HG03196 (cell line): ENCODE measurements at regions not wholly inside any gene's neighbourhood (a gene's known extent, or its start where the extent isn't known, plus 50 kb on each side); places are given as distances from the start of the nearest gene placed in this dataset.

Source experiments
- ATAC-seq: cut with Tn5 transposase; IDR thresholded peaks from one replicate; pipeline ENCODE4 v1.9.1; 2021; ENCODE audit not compliant: unreplicated experiment

DNA sequence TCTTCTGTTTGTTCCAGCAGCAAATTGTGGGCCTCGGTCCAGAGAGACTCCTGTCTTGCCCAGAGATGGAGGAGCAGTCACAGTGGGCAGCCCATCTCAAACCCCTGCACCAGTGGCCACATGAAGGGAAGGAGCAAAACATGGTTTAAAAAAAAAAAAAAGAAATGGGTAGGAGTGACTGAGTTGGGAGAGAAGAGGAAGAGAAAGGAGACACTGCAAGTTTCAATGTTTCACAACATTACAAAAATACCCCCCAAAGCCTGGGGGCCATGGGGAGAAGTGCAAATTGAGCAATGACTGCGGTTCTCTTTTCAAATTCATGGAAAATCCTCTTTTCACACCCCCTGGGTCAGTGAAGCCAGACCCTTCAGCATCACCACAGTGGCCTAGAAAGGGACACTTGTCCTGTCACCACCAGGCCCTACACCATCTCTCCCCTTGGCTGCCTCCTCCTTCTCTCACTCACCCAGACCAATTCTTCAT lies 117.1 kb downstream of the ZFP36L2 start:
- ATAC-seq, result no peak

DNA sequence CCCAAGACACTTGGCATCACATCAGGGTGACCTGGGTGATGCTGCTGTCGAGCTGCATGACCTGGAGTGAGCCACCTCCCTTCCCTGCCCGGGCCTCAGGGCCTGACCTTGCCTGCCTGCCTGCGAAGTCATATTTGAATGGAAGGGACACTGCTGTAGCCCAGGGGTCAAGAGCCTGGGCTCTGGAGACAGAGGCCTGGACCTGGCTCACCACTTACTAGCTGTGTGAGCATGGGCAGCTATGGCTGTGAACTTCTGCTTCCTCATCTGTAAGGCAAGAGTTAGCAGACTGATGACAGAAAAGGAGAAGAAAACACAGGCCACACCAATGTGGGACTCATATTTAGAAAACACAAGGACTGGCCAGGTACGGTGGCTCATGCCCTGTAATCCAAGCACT lies 118.7 kb downstream of the ZFP36L2 start:
- ATAC-seq, result no peak

DNA sequence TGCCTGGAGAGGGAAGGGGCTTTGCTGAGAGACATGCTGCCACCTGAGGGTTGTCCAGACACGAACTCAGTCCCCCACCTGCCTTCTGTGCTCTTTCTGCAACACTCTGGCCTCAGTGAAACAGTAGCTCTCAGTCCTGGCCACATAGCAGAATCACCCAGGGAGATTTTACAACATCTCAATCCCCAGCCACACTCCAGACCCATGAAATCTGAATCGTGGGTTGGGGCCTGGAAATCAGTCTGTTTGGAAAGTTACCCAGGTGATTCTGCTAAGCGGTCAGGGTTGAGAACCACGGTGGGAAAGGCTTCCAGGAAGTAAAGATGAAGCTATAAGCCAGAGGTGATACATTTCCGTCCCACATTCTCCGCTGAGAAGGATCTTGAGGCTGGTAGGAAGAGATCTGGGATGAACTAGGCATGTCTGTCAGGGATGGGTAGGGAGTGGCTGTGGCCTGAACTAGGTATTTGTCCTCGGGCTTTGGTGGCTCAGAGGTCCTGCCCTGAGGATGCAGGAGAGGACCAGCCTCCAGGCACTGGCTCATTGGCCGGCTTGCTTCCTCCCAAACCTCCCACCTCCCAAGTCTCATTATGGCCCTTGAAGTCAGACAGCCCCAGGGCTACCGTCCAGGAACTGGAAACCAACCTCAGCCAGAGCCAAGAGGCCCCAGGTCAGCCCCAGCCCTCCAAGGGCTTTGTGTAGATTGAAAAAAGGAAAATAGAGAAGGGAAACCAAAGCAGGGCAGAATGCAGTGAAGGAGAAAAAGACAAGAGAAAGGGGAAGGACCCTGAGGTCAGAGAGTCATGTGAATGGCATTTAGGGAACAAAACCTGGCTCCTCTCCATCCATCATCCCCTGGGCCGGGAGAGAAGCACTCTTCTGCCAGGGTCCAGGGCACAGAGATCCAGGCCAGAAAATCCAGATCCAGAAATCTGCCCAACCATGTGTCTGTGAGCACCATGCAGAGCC lies 119.6 kb downstream of the ZFP36L2 start:
- ATAC-seq, result no peak

DNA sequence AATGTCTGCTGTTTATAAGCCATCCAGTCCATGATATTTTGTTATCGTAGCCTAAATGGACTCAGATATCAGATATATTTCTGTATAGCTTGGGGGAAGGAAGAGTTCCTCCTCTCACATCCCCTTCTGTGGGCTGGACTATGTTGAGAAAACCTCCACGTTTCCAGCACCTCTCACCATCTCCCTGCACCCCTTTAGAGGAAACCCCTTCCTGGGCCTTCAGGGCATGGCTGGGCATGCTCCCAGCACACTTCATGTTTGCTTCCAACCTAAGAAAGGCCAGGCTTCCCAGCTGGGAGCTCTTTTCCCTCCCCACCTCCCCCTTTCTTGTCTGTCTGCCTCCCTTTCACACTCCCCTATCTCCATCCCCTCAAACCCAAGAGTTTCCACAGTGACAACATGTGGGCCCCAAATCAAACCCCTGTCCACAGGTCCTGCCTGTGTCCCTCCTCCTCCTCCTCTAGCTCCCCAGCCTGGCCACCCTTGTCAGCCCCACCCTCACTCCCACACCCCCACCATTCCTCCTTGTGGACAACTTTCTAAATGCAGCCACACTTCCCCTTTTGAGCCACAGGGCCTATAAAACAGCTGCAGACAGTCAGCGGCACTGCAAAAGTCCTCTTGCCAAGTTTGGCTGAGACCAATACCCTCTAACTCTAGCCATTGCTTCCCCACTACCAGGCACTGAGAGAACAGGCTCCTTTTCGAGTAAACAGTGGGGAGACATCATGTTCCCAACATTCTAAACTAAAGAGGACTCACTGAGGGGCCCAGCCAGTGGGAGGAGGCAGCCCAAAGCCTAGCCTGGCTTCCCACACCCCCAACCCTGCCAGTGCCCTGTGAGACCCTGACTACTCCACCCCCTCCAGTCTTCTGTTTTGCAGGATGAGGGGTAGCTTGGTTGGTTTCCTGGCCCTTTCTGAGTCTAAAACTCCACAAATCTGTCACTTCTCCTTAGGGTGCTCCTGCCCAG lies 120.5 kb downstream of the ZFP36L2 start:
- ATAC-seq, result no peak

GRCh38 chr2:43104763-43105162 lies 121.6 kb downstream of the ZFP36L2 start:
- no peak for ATAC-seq

- ATAC-seq, result no peak
Measured at GRCh38 chr2:43104106-43104505, 122.3 kb downstream of the ZFP36L2 start.

- ATAC-seq, result no peak
Measured at GRCh38 chr2:43103093-43103404, 123.4 kb downstream of the ZFP36L2 start.

DNA sequence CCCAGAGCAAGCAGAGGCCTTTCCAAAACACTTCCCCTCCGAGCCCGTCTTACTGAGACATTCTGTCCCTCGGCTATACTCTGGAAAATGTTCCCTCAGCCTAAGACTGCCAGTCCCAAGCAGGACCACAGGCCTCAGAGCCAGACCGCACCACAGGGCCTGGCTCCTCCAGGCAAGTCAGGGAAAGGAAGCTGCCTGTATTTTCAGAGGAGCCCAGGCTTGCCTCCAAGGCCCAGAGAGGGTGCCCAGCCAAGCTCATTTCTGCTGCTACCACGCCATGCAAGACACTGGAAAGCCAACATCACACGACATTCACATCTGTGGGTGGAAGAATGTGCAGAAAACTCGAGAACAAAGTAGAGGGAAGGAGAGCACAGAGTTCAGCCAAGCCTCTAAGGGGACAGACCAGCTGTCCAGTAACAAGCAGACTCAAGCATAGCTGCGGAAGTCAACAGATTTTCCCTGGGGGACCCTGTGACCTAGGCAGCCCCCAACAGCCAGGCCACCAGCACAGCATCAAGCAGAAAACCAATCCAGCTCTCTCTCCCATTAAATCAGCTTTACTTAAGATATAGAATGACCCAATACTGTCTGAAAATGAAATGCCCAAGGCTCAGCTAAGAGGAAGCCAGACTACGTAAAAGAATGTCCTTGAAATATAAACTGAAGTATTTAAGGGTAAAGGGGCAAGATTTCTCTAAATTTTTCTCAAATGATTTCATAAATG lies 123.9 kb downstream of the ZFP36L2 start:
- ATAC-seq, result no peak

- no peak for ATAC-seq
Measured at GRCh38 chr2:43101751-43102150, 124.7 kb downstream of the ZFP36L2 start.

GRCh38 chr2:43100883-43101662 lies 125.3 kb downstream of the ZFP36L2 start:
- no peak for ATAC-seq

DNA sequence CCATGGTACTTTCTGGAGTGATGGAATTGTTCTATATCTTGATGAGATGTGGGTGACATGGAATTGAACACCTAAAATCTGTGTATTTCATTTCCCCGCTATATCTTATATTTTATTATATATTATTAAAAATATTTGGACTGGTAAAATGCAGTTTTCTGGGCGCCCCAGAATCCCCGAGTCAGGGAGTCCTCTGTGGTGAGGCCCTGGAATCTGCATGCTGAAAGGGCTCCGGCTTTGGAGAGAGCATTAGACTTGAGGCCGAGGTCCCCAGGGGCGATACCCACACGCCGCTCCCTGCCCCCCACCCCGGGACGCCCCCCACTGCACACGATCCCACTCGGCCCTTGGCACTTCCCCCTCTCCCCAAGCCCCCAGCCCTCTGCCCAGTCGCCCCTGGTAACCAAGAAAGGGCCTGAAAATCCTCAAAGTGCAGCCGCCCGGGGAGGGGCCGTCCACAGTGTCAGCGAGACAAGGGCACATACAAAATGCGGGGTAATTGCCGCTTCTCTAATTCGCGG lies 126.0 kb downstream of the ZFP36L2 start:
- no peak for ATAC-seq

GRCh38 chr2:43099797-43100196 lies 126.6 kb downstream of the ZFP36L2 start:
- no peak for ATAC-seq

DNA sequence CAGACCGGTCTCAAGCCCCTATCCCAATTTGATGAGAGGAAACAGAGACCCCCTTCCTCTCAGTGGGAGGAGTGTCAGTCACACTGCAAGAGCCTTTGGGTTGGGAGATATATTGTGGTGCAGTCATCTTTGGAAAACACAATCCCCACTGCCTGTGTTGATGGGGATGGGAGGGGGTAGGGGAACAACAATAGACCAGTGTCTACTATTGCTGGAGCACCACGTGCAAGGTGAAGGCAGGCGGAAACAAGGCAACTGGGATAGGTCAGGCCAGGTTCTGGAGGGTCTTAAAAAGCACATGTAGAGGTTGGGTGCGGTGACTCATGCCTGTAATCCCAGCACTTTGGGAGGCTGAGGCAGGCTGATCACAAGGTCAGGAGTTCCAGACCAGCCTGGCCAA lies 127.9 kb downstream of the ZFP36L2 start:
- ATAC-seq, result no peak

- ATAC-seq, result no peak
Measured at GRCh38 chr2:43097644-43098408, 128.6 kb downstream of the ZFP36L2 start.

DNA sequence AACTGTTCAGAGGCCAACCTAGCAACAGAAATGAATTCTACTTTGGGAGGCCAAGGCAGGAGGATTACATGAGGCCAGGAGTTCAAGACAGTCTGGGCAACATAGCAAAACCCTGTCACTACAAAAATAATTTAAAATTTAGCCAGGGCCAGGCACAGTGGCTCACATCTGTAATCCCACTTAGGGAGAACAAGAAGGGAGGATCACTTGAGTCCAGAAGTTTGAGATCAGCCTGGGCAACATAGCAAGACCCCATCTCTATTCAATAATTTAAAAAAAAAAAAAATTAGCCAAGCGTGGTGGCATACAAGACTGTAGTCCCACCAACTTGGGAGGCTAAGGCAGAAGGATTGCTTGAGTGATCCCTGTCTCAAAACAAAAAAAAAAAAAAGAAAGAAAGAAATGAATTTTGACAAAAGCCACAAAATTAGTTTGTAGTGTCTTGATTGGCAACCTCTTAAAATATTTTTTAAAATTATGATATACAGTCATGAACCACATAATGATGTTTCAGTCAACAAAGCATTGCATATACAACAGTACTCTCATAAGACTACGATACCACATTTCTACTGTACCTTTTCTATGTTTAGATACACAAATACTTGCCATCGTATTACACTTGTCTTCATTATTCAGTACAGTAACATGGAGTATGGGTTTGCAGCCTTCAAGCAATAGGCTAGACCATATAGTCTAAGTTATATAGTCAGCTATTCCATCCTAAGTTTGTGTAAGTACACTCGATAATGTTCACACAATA lies 130.7 kb downstream of the ZFP36L2 start:
- ATAC-seq, result no peak

DNA sequence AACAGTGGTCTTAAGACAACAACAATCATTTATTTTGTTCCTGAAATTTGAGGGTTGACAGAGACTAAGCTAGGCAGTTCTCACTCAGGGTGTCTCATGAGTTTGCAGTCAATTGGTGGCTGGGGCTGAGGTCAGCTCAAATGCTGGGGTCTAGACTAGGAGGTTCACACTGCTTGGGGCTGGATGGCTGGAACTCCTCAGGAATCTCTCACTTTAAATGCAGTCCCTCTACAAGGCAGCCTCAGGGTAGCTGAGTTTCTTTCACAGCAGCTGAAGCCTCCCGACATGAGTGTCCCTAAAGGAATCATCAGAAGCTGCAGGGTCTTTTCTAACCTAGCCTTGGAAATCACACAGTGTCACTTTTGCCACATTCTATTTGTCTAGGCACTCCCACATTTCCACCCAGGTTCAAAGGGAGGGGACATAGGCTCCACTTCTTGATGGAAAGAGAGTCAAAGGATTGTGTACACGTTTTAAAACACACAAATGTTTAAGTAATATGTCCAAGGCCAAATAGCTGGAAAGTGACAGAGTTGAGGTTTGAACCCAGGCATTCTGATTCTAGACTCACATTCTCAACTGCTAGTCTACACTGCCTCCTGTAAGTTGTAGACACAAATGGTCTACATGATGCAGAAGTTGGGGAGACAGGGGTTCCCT lies 133.8 kb downstream of the ZFP36L2 start:
- ATAC-seq, result no peak

DNA sequence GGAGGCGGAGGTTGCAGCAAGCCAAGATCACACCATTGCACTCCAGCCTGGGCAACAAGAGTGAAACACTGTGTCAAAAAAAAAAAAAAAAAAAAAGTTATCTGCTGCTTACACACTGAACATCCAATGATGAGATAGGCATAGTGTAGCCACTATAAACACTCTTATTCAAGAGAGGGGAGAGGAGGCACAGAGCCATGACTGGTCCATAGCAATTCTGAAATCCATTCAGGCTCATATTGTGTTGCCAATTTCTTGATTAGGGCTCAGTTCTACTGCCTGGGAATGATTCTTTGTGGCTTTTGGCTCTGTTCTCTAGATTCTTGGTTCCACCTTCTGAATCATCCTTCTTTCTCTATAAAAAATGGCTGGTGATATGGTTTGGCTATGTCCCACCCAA lies 136.1 kb downstream of the ZFP36L2 start:
- no peak for ATAC-seq
